ENCODE measurements at regions not wholly inside any gene's neighbourhood (a gene's known extent, or its start where the extent isn't known, plus 50 kb on each side); places are given as distances from the start of the nearest gene placed in this dataset.

- H3K36me3 Mint-ChIP-seq (ENCODE audit: unreplicated experiment), result no peaks in the 10 kb centered on the region
- H3K27ac Mint-ChIP-seq (ENCODE audit: unreplicated experiment), result no peak overlapping the region
- no peaks in the 10 kb centered on the region for H3K27me3 Mint-ChIP-seq (ENCODE audit: unreplicated experiment)
- peaks cover 3% of the 10 kb centered on the region for H3K9me3 Mint-ChIP-seq (ENCODE audit: unreplicated experiment)
- no peak overlapping the region for H3K4me3 Mint-ChIP-seq (ENCODE audit: unreplicated experiment)
- H3K4me1 Mint-ChIP-seq (ENCODE audit: low read depth, unreplicated experiment), result no peaks in the 10 kb centered on the region
- TF ChIP-seq CTCF (IDR thresholded peaks at IDR 0.05; ENCODE audit: partially characterized antibody, unreplicated experiment), result no peak
- DNase-seq, result no peak
Measured at GRCh38 chr7:88688222-88688621, 71.3 kb upstream of the ZNF804B start.

GRCh38 chr7:88686468-88687229 is 72.9 kb upstream of the ZNF804B start:
- H3K4me1 Mint-ChIP-seq (ENCODE audit: low read depth, unreplicated experiment), result no peaks in the 10 kb centered on the region
- H3K27me3 Mint-ChIP-seq (ENCODE audit: unreplicated experiment), result no peaks in the 10 kb centered on the region
- TF ChIP-seq CTCF (IDR thresholded peaks at IDR 0.05; ENCODE audit: partially characterized antibody, unreplicated experiment), result no peak
- H3K9me3 Mint-ChIP-seq (ENCODE audit: unreplicated experiment), result peaks cover 3% of the 10 kb centered on the region
- H3K36me3 Mint-ChIP-seq (ENCODE audit: unreplicated experiment), result no peaks in the 10 kb centered on the region
- H3K27ac Mint-ChIP-seq (ENCODE audit: unreplicated experiment), result no peak overlapping the region
- DNase-seq, result no peak
- no peak overlapping the region for H3K4me3 Mint-ChIP-seq (ENCODE audit: unreplicated experiment)

GRCh38 chr7:88681682-88682081 is 77.8 kb upstream of the ZNF804B start:
- Mint-ChIP-seq H3K4me1 (ENCODE audit: low read depth, unreplicated experiment) (no peaks in the 10 kb centered on the region), H3K4me3 (ENCODE audit: unreplicated experiment) (no peak overlapping the region), H3K27me3 (ENCODE audit: unreplicated experiment) (no peaks in the 10 kb centered on the region), H3K27ac (ENCODE audit: unreplicated experiment) (no peak overlapping the region), H3K36me3 (ENCODE audit: unreplicated experiment) (no peaks in the 10 kb centered on the region), H3K9me3 (ENCODE audit: unreplicated experiment) (peaks cover 3% of the 10 kb centered on the region)
- TF ChIP-seq CTCF (IDR thresholded peaks at IDR 0.05; ENCODE audit: partially characterized antibody, unreplicated experiment), result no peak
- DNase-seq, result no peak

GRCh38 chr7:88670536-88670935 is 89.0 kb upstream of the ZNF804B start:
- Mint-ChIP-seq H3K4me3 (ENCODE audit: unreplicated experiment) (no peak overlapping the region), H3K36me3 (ENCODE audit: unreplicated experiment) (no peaks in the 10 kb centered on the region), H3K27ac (ENCODE audit: unreplicated experiment) (peak overlapping the region; percentile 64), H3K27me3 (ENCODE audit: unreplicated experiment) (peaks cover 8% of the 10 kb centered on the region), H3K9me3 (ENCODE audit: unreplicated experiment) (peaks cover 9% of the 10 kb centered on the region), H3K4me1 (ENCODE audit: low read depth, unreplicated experiment) (peaks cover 15% of the 10 kb centered on the region)
- no peak for DNase-seq
- no peak for TF ChIP-seq CTCF (IDR thresholded peaks at IDR 0.05; ENCODE audit: partially characterized antibody, unreplicated experiment)

GRCh38 chr7:88669913-88670312 is 89.6 kb upstream of the ZNF804B start:
- Mint-ChIP-seq H3K27ac (ENCODE audit: unreplicated experiment) (peak overlapping the region; percentile 64), H3K27me3 (ENCODE audit: unreplicated experiment) (peaks cover 8% of the 10 kb centered on the region), H3K36me3 (ENCODE audit: unreplicated experiment) (no peaks in the 10 kb centered on the region), H3K4me3 (ENCODE audit: unreplicated experiment) (peak overlapping the region; percentile 14), H3K4me1 (ENCODE audit: low read depth, unreplicated experiment) (peaks cover 15% of the 10 kb centered on the region), H3K9me3 (ENCODE audit: unreplicated experiment) (peaks cover 9% of the 10 kb centered on the region)
- DNase-seq, result no peak
- no peak for TF ChIP-seq CTCF (IDR thresholded peaks at IDR 0.05; ENCODE audit: partially characterized antibody, unreplicated experiment)
